HG03060 (cell line): ENCODE measurements at regions not wholly inside any gene's neighbourhood (a gene's known extent, or its start where the extent isn't known, plus 50 kb on each side); places are given as distances from the start of the nearest gene placed in this dataset.

Experiments used
- ATAC-seq: cut with Tn5 transposase; IDR thresholded peaks from one replicate; pipeline ENCODE4 v1.9.1; 2021; ENCODE audit warnings: low read depth, moderate number of reproducible peaks; ENCODE audit not compliant: unreplicated experiment

DNA sequence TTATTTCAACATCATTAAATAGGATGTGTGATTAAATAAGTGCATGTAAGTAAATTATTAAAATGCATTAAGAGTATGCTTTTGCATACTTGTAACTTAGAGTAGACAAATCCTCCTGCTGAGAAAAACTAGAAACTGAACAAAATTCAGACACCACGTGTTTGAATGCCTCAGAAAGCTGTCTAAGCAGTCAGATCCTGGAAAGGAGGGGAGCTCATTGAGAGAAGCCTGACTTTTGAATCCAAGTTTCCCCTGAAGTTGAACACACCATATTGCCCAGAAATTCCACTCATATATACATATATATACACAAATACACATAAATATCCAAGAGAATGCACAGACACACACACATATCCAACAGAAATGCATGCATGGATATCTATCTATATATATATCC, 190.0 kb upstream of the BMP2 start:
- no peak for ATAC-seq

DNA sequence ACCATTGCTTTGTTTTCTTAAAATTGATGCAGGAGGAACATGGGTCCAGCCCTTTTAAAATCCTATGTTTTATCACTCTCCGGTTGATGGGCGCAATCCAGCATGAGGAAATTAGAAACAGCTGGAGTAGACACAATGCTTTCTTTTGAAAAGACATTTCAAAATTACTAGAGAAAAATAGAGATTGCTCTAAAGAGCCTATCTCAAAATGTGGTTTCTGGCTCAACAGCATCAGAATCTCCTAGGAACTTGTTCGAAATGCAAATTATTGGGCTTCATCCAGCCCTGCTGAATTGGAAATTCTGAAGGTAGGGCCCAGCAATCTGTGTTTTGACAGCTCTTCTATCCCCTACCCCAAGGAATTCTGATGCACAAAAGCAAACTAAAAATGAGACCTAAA, 190.8 kb upstream of the BMP2 start:
- no peak for ATAC-seq

DNA sequence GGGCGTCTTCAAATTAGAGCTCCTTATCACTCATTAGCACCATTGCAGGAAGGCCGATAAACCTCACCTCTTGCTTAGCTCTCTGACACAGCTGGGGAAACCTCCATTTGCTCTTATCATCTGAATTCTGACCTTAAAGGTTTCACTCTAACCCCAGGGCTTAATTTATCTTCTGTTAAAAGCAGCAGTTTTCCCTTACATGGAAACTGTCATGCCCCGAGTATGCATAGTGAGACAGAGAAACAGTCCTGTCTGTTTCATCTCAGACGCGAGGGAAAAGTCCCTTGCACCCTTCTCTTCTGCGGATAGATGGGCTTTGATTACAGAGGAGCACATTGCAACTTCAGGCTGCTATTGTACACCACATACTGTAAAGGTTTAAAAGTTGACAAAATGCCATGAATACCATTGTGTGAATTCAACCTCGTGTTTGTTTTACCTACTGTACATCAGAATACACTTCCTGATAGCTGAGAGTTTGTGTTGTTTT, 191.5 kb upstream of the BMP2 start:
- ATAC-seq = no peak

DNA sequence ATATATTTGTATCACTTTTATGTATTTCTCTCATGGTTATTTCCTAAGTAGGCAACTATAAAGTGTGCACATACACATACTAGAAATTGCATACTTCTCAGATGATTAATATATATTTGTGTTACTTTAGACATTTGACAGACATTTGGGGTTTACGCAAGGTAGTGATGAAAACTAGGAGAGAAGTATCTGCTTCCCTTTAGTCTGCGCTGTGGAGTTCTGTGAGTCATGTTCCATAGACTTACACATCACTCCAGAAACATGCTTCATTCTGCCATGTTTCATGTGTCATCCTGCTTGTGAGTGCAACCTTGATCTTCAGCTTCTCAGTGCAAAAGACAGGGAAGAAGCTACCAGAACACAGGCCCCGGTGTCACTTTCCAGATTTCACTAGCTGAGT, 200.7 kb upstream of the BMP2 start:
- ATAC-seq = no peak

DNA sequence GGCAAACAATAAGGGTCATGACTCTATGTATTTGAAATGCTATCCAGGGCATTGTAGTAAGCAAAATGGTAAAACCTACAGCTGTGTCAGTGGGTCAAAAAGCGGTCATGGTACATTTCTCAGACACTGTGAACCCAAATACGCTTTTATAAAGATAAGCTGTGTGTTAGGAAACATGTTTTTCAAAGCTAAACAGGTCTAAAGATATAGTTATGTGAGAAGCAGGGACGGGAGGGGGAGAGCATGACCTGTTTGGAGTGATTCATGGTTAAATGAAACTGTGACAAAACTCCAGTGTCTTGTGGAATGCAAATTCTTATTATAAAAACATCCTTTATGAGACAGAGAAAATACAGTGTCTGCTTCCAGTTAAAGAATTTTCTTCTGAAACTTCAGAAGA, 205.4 kb upstream of the BMP2 start:
- ATAC-seq = no peak

DNA sequence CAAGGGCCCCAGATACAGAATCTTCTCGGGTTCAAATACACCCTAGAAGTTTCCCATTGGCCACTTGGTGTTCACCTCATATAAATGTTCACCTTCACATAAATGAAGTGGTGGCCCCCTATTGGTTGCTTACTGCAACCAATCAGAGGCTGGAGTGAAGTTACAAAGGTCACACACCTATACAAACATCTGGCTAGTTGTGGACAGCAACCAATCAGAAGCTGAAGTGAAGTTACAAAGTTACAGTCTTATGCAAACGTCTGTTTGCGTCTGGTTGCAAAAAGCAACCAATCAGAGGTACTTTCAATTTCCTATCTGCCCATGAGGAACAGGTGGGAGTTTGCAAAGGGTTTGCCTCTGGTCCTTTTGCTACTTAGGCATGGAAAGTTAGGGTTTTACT, 206.5 kb upstream of the BMP2 start:
- ATAC-seq = no peak

DNA sequence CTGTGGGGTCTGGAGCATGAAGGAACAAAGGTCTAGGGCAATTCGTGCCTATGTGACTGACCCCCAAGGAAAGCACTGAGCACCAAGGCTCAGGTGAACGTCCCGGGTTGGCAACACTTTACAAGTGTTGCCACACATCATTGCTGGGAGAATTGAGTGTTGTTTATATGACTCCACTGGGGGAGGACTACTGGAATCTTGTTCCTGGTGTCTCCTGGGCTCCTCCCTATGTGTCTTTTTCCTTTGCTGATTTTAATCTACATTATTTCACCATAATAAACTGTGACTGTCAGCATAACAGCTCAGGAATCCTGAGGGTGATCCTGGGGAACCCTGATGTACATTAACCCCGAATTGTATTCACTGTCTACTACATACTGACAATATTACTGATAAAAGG, 207.7 kb upstream of the BMP2 start:
- no peak for ATAC-seq

DNA sequence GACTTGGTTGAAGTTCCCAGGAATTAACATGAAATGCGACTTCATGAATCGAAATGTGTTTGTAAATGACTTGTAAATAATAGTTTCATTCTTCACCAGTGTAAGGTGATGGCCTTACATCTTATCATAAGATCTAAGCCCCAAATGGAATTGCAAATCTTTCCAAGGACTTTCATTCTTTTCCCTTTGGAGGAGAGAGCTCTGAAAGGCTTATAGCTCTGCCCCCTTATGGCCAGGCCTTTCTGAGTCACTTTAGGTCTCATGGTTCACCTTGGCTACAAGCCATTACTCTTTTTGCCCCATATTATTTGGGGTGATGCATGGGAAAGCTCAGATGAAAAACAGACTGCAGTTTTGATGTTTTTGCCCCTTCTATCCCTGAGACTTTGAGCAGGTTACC, 209.1 kb upstream of the BMP2 start:
- ATAC-seq = no peak

DNA sequence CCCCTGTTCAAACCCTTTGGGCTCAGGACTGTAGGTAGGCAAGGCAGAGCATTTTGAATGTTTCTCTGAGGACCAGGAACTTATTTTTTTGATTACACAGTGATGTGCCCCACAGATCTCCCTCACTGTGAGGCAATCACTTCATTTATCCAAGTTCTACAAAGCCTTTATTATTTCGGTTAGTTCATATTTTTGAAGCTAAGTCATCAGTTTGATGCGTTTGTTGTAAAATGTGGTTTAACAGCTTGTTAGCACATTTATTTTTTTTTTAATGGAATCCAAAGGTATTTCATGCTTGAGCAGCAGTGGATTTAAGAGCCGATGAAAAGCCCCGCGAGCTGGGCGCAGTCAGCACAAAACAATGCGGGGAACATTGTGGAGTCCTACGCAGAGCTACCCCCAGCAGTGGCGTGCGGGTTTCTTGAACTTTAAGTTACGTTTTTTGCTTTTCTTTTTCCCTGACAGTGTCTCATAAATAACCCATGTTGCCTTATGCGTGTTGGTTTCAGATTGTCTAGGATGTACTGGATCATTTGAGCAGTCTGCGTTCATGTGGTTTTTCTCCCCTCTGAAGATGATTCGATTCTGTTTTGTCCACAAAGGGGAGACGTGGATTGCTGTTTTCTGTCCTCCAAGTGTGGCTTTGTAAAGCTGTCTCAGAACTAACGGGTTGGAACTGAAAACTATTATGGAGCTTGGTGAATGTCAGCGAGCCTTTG, 233.6 kb upstream of the BMP2 start:
- ATAC-seq = no peak

DNA sequence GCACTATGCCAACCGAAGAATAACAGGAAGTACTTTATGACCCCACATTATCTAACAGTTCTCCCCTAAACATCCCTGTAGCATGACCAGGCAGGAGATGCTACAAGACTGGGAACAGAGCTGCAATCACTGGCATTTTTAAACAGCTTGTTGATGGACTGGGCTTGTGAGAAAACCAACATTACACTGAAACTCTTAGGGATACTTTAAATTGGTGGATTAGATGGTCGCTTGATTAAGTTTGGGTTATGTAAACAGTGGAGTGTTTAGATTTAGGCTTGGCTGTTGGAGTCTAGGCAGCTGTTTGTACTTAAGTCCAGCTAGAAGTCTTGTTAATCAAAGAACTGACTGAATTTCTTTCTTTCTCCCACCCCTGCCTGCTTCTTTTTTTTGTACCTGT, 234.1 kb upstream of the BMP2 start:
- ATAC-seq = no peak

DNA sequence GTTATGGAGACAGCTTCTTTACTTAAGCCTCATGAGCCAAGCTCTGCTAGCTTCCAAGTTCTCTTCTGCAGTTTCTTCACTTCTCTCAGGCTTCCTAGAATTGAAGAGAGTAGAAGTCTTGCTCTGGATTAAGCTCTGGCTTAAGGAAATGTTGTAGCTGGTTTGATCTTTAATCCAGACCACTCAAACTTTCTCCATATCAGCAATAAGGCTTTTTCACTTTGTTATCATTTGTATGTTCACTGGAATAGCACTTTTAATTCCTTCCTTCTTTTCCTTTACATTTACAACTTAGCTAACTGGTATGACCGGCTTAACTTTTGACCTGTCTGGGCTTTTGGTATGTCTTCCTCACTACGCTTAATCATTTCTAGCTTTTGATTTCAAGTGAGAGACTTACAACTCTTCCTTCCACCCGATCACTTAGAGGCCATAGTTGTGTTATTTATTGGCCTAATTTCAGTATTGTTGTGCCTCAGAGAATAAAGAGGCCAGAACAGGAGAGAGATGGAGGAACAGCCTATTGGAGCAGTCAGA, 236.6 kb upstream of the BMP2 start:
- no peak for ATAC-seq

DNA sequence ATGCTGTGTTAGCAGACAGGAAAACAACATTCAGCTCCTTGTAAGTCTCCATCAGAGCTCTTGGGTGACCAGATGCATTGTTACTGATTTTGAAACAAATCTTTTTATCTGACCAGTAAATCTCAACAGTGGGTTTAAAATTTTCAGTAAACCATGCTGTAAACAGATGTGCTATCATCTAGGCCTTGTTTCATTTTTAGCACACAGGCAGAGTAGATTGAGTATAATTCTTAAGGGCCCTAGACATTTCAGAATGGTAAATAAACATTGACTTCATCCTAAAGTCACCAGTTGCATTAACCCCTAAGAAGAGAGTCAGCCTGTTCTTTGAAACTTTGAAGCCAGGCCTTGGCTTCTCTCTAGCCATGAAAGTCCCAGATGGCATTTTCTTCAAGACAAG, 237.2 kb upstream of the BMP2 start:
- no peak for ATAC-seq

DNA sequence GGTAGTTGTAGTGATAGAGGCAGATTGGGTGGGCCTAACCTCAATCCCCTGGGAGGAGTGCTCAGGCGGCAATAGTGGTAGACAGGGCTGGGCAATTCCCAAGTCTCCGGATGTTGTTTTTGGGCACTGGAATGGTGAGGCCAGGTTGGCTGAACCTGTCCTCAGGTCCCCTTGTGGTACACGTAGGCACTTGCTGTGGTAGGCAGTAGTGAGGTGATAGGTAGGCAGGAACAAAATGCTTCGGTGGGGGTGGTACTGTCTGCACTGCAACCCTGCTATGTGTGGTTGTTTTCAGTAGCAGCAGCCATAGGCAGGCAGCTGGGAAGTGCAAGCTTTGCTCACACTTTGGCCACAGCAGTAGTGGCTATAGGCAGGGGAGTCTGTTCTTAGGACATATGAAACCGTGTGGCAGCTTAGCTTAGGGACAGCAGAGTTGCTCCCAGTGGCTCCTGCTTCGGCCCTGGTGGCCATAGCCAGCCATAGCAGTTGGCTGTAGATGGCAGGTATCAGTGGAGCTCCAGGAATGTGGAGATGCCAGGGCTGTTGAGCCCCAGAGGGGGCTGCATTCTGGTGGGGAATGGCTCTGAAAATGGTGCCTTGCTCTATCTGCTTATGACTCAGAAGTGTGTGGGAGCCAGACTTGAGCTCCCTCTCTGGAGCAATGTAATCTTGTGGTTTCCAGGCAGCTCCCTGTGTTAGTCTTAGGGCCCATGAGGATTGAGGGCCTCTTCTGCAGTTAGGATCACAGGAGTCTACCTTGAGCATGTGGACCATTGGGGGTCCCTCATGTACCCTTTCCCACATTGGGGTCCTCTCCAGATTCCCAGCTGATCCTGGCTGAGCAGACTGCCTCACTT, 241.8 kb upstream of the BMP2 start:
- ATAC-seq = no peak

DNA sequence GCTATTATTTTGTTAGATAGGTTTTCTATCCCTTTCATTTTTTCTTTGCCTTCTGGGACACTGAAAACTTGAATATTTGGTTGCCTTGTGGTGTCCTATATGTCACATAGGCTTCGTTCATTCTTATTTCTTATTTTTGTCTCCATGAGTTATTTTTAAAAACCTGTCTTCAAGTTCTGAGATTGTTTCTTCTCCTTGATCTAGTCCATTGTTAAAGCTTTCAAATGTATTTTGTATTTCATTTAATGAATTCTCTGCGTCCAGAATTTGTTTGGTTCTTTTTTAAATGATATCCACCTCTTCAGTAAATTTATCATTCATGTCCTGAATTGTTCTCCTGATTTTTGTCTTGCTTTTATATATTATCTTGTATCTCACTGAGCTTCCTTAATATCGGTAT, 243.2 kb upstream of the BMP2 start:
- no peak for ATAC-seq

DNA sequence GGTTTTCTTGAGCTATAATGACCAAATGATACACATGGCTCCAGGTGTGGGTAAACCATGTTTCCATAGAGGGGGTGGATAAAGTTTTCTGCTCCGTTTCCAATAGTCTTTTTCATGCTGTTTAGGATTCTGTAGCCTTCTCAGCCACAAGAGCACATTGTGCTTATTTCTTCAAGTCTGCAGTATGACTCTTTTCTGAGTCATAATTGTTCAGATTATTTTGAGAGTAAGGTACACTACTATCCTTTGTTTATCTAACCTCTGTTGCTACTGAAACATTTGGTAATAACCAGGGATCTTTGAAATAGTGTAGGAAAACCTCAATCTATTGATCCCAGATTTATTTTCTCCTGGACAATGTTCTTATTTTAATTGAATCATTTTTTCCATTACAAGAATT, 247.9 kb upstream of the BMP2 start:
- no peak for ATAC-seq

DNA sequence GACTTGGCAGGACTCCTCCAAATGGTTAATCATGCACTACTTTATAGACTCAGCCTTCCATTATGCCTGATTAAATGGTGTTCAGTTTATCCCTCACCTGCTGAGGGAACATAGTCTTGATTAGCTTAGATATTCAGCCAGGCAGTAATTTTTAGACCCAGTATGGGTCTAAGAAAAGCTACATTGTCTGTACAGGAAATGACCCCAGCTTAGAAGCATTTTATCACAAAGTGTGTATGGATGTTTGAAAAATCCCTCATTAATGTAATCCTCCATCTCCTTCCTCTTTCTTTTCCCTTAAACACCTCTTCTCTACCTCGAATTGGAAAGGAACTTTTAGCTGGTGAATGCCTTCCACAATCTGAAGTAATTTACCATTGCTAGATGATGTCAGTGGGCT, 252.2 kb upstream of the BMP2 start:
- ATAC-seq = no peak

DNA sequence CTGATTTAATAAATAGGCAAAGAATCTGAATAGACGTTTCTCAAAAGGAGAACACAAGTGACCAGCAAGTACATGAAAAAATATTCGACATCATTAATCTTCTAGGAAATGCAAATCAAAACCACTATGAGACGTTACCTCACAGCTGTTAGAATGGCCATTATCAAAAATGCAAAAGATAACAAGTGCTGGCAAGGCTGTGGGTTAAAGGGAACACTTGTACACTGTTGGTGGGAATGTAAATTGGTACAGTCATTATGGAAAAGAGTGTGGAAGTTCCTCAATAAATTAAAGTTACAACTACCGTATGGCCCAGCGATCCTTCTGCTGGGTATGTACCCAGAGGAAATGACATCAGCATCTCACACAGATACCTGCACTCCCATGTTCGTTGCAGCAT, 253.9 kb upstream of the BMP2 start:
- ATAC-seq = no peak

DNA sequence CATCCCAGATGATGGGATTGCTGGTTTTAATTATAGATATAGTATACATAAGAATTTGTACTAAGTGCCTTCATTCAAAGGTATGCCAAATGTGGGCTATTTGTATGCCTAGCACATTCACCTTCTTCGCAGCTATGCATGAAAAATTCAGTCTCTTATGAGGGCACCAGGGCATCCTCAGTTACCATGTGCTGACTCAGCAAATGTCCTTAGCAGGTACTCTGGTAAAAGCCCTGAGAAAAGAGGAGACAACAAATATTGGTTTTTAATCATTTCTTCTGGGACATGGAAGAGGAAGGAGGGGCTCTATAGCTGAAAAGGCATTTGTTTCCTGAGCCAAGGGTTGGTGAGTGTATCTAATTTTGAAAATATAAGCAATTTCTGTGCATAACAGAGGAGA, 258.1 kb upstream of the BMP2 start:
- no peak for ATAC-seq

DNA sequence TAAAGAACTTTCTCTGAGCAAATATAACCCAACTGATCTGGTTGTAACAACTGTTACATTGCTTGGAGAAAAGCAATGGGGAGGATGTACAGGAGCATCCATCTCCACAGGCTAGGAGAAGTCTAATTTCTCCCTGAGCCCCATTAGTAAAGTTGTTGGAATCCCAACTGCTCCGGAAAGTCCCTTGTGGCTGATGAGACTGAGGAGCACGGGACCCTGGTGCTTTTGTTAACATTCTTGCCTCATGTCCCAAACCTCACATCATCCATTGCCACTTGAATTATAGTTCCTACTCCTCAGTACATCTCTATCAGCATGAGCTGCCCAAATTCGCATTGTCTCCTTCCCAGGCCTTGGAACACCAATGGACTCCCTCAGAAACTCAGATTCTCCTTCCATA, 260.6 kb upstream of the BMP2 start:
- no peak for ATAC-seq

DNA sequence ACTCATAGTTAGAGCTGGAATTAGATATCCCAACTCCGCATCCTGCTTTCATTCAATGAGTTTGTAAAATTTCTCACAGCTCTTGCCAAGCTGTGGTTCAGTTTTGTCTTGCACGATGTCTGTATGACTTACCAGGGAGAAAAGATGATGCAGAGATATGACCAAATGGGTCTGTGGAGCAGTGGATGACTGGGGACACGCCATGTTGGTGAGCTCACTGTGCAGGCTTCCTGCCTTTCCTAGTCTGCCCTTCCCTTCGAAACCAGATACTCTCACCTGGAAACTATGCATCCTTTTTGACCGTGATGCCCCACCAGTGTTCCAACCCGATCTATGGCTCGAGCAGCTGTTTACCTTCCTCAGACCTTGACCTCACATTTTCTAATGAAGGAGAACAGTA, 262.7 kb upstream of the BMP2 start:
- no peak for ATAC-seq

DNA sequence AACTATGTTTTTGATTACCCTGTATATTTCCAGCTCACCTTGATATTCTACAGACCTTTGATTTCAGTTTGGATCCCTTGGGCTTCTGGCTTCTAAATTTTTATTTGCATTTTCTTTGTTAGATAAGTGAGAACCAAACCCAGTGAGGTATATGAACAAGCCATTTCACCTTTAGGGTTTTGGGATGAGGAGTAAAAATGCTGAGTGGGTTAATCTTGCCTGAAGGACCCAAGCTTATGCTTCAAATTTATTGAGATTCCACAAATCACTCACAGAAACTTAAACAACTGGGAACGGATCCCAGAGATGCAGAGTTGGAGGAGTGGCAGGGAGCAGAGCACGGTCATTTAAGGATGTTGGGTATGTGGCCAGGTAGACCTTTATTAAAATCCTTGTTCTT, 263.3 kb upstream of the BMP2 start:
- ATAC-seq = no peak

DNA sequence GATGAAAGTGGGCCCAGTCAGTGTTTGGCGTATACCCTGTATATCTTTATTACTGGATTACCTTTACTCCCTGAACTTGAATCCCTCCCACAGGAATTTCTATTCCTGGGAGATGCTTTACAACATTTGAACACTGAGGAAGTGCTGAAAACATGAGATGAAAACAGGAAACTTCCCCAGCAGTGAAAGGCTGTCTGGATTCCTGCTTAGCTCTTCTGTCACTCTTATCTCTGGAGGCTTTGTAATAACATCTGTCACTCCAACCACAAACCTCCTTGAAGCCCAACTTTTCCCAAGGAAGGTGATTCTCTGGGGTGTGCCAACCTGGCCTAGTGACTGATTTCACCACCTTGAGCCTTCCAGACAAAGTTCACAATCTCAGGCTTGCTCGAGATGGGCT, 264.5 kb upstream of the BMP2 start:
- ATAC-seq = no peak
